Renal cortex interstitium (tissue), 11 donors: ENCODE measurements at regions not wholly inside any gene's neighbourhood (a gene's known extent, or its start where the extent isn't known, plus 50 kb on each side); places are given as distances from the start of the nearest gene placed in this dataset.
A peak's percentile ranks its signal among the peaks of the same experiment; 100 is the strongest.

Experiments
- DNase-seq, 11 donors: peaks; one replicate each; pipeline ENCODE4 v3.0.0-alpha.2; 2013; ENCODE audit warnings: low read depth in 9 of 11, low spot score in 4 of 11; ENCODE audit errors: extremely low read depth in 1 of 11

DNA sequence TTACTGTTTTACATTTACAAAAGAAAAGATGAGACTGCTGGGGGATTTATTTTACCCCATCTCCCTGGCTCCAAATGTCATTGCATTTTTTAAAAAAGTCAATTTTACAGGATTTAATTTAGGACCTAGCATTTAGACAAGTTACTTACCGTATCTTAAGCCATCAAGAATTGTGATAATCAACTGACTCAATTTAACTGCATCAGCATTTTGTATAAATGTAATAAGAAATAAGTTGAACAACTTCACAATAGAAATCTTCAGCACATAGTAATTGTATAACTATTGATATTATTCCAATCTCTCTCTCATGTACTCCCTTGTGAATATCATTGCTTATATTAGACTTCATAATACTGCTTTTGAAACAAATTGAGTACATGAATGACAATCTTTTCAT lies 907.5 kb upstream of the SLC10A2 start:
- DNase-seq, result no peak

DNA sequence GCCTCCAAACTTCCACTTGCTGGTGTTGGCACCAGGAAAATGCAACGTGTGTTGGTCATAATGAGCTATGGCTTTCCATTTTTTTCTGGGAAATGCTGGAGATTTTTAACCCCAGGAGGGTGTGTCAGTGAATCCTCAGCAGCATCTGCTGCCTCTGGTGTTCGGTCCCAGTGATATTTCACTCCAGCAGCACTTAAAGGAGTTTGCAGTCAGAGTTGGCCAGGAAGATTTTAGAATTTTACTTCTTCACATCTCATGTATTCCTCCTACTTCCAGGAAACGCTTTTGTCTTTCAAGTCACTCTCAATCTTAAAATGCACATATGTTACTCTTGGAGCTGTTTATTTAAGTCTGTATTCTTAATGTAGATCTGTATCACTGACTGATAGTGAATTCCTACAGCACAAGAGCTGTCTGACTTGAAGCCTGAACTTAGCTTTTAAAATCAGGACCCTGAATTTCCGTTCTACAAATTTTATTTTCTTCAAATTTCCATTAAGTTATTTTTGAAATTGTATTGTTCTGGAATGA lies 903.4 kb upstream of the SLC10A2 start:
- DNase-seq, result no peak

DNA sequence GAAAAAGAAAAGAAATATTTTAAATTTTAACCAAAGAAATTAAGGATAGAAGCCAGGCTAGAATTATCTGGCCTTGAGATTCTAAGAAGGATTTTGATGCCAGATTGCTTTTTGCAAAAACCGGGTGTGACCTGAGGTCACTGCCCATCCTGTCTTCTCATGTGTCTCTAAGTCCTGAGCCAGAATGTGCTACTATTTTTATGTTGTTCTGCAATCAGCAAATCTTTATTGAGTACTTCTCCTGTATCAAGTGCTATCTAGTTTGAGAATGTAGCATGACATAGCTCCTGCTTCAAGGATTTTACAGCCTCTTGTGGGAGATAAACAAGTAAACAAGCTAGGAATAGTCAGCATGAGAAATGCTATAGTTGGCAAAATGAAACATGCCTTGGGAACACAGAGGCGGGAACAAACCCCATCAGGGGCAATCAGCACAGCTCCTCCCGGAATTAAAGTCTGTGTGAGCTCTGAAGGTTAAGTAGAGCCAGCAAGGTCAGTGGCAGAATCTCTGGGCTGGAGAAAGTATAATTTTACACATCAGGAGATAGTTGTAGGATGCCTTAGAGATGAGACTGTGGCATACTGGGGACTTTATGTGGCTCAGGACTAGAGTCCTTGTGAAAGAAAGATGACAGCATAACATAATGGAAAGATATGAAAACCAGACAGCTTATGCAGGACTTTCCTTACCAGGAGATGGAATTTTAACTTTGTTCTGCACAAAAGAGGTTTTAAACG lies 899.5 kb upstream of the SLC10A2 start:
- DNase-seq, result no peak

DNA sequence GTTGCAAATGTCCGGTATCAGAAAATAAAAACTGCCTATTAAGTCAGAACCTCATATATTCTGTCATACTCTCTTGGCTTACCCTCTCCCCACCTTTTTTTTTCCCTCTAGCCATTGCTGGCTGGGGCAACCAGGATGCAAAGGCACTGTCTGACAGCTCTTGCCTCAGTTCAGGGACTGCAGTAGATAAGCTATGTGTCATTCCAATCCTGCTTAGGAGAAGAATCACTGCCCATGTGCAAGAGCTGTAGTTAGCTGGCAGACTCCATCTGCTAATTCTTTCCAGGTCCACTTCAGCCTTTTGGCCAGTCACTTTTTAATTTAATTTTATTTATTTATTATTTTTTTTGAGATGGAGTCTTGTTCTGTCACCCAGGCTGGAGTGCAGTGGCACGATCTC lies 895.6 kb upstream of the SLC10A2 start:
- no peak for DNase-seq

DNA sequence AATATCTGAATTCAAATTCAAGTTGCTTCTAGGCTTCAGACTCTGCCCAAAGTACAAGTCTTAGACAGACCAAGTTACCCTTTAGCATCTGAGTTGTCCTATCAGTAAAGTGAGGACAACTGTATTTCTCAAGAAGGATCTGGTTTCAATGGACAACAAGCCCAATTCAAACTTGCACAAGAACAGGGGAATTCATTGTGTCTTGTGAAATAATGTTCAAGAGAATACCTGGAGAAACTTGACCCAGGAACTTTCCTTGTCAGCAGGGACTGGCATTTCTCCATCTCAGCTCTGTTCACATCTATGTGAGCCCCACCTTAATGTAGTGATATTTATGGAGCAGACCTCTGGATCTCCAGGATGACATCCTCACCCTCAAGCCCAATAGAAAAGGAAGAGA lies 894.9 kb upstream of the SLC10A2 start:
- no peak for DNase-seq

DNA sequence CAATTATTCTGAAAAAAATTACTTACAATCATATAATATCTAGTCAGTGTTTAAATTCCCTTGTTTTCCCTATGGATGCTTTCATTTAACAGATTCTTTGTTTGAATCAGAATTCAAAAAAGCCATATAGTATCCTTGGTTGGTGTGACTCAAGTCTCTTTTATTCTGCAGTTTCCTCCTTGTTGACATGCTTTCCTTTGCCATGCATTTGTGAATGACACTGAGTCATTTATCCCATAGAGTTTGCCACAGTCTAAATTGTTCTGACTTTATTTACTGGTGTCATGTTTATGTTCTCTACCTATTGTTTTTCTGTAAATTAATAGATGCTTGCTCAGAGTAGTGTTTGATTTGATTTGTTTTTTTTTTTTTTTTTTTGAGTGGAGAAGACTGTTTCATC lies 893.8 kb upstream of the SLC10A2 start:
- DNase-seq, result no peak

DNA sequence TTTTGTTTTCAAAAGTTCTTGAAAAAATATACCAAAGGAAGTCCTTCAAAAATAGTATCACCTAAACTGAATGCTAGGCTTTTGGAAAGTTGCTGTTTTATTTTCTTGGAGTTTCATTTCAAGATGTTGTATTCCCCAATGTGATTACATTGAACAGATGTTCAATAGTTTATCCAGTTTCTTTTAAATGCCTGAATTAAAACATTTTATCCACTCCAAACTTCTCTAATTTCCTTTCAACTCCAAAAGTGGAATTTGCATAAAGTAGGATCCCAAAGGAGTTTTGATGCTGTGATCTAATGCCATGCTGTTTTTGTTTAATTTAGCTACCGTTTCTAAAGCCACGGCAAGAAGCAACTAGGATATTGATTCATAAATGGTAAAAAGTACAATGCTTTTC lies 892.5 kb upstream of the SLC10A2 start:
- no peak for DNase-seq

DNA sequence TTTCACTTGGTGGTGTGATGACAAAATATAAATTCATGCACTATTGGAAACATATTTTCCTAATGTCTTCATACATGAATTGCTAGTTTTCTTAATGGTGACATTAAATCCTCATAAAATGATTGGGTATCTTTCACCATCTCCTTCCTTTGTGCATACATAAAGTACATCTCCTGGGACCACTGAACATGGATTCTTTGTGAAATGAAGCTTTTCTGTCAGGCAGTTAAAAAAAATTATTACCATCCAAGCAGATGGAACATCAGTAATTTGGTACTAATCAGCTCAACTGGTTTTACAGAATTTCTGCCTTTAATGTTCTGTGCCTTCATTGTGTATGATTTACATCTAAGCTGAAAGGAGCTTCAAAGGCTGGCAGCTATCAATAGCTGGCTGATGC lies 891.7 kb upstream of the SLC10A2 start:
- DNase-seq, result no peak

DNA sequence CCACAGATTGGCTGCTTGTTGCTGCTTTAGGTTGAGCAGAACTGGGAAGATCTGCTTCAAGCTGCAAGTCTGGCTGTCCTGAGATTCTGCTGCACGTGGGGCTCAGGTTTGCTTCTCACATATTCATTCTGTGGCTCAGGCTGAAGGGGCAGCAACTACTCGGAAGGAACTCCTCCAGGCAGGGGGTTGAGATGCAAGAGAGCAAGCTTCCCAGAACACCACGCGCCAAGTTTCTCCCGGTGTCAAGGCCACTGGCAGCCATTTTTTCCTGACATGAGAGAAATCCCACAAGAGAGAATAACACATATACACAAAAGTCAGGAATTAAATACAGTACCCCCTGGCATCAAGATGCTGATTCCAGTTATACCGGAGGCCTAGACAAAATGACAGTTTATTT lies 887.6 kb upstream of the SLC10A2 start:
- no peak for DNase-seq

DNA sequence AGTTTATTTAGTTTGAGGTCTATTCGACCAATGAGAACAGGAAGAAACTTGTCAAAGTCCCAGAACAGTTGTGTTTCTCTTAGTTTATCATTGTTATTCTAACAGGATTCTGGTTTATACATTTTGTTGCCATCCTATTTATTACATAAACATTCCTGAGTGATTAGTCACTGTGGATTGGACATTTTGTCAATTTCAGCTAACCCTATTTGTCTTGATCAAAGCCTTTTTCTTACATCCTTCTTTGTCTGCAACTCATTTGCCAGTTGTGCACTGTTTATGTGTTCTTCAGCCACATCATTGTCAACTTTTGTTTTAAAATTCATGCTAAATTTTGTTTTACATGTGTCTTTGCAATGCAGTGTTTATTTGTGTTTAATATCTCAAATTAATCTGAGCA lies 886.0 kb upstream of the SLC10A2 start:
- no peak for DNase-seq

DNA sequence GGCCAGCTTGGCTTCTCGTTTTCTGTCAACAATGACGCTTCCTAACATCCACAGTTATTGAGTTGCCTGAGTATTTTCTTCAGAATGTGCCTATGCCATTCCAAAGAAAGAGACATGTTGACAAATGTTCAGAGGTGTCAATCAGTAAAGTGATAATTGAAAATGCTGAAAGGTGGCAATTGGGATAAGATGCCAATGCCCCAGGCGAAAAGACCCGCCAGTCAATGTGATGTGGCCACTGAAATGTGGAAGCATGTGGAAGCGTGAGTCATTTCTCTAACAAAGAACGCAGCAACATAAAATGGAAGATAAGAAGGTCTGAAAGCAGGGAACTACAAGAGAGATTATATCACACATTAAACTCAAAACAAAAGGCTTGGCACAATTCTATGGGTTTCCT lies 882.2 kb upstream of the SLC10A2 start:
- no peak for DNase-seq

DNA sequence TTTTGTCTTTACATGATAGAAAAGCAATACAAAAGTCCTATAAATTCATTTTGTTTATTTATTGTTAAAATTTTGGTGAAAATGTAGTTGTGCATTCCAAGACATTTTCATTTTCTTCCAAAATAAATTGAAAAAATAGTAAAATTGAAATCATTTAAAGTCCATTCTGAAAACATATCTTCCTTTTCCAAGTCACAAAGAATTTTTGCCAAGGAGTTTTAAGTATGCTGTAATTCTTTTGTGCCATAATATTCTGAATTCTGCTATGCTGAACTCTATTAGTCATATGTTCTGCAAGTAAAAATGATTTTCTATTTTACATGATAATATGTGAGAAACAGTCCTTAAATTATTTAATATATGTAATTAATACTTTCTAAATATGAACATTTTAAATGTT lies 879.6 kb upstream of the SLC10A2 start:
- DNase-seq, result no peak

DNA sequence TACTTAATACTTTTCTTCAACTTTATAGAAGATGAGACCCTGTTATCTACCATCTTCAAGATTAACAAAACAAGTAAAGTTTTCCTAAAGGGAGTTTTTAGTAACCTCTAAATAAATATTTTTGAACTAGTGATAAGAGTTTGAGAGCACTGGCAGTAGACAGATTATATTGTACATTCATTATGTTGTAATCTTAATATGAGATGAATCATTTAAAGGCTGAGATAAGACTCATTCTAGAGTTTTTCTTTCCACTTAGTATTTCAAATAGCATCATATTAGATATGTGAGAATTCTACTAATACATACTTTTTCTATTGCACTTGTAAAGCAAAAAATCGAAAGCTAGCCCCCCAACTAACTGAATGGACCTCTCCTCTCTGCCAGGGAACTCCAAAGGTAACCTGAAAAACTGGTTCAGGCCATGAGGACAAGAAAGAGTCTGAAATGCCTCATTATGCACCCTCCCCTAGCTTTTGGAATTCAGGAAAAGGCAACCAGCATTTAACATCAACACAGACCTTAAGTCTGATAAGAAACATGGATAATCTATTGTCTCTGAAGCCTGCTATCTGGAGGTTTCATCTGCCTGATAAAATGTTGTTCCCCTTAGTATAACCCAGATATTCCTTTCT lies 875.4 kb upstream of the SLC10A2 start:
- peak in 3 of 11 donors; percentile 3 to 20 (median 12) for DNase-seq

DNA sequence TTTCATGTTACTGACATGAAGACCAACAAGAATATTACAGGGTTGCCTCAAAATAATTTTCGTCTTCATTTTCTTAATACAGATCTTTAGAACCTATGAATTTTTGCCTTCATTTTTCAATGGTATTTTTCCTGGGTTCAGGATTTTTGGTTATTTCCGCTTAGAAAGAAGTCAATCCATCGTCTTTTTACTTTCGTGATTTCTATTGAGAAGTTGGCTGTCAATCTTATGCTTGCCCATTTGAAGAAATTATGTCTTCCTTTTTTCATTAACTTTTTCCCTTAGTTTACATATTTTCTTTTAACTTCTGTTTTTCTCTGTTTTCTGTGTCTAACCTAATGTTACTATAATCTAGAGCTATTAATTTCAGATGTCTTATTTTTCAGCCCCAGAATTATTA lies 868.9 kb upstream of the SLC10A2 start:
- no peak for DNase-seq

DNA sequence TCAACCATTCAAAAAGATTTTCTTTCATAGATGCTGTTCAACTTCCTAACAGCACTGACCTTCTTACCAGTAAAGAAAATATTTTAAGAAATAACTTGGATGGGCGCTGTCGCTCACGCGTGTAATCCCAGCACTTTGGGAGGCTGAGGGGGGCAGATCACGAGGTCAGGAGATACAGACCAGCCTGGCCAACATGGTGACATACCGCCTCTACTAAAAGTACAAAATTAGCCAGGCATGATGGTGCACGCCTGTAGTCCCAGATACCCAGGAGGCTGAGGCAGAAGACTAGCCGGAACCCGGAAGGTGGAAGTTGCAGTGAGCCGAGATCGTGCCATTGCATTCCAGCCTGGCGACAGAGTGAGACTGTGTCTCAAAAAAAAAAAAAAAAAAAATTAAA lies 865.7 kb upstream of the SLC10A2 start:
- DNase-seq, result no peak

DNA sequence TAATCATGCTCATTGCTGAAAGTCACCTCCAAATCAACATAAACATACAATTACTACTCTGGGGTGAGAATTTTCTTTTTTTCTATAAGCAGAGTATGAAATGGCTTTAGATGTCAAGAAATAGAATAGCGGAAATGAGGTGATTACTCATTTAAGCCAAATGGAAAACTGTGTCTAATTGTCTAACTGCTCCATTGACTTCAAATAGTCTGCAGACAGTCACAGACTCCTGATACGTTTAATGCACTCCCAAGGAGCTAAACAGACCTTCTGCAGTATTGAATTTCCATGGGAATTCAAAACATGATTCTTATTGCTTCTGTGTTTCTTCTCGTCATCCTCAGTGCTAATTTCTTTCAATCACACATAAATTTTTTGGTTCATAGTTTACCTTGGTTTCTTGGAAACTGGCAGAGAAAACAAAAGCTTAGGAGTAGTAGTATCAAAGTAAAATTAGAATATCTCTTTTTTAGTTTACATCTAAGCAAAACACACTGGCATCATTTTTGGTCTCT lies 865.2 kb upstream of the SLC10A2 start:
- DNase-seq, result peak in 1 of 11 donors; percentile 14

DNA sequence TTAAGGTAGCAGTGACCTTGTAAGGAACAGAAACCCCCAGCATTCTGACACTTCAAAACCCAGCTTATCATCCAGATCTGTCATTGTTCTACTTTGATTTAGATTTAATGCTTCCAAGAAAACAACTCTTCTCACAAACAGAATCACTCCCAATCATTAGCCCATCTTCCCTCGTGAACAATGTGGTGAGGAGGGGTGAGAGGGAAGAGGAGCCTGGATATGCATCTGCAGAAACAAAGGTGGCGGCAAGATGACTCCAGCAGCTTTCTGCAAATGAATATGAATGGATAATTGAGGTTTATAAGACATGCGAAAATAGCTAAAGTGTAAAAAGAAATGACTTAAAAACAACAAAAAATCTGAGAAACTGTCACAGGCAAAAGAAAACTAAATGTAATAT lies 859.9 kb upstream of the SLC10A2 start:
- DNase-seq, result no peak

DNA sequence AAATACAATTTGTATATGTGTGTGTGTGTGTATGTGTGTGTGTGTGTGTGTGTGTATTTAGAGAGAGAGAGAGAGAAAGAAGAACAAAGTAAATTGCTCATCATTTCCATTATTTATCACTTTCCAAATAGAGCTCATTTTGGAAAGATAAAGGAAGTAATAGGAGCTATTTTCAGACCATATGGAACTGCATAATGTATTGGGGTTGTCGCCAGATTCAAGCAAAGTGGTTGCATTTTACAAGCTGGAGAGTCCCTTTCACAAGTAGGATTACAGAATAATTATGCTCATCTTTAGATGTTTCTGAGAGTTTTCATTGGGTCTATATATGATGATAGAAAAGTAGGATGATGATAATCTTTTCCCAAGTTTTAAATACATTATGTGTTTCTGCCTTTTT lies 842.7 kb upstream of the SLC10A2 start:
- no peak for DNase-seq

DNA sequence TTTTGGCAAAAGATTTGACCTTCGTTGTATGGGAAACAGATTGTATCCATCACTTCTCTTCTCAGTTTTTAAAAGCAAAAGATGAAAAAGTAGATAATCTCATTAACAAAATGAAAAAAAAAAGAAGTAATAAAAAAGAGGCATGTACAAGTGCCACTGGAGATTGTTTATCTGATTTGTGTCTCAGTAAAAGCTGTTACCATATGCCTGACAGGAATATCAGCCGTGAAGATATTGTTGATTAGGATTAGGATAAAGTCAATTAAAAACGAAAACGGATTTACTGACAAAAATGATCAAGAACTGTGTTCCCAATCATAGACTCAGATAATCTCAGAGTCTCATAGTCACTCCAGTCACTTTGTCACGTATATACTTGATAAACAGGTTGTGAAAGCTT lies 842.1 kb upstream of the SLC10A2 start:
- DNase-seq, result no peak

DNA sequence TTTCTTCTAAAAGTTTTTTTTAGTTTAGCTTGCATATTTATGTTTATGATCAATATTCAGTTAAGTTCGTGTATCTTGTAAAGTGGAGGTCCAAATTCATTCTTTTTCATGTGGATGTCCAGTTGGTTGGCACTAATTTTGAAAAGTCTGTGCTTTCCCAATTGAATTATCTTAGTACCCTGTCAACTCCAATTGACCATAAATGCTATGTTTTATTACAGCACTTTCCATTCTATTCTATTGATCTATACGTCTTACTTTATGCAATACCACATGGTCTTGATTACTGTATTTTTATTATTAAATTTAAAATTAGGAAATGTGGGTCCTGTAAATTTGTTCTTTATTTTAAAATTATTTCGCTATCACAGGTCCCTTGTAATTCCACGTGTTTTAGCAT lies 837.6 kb upstream of the SLC10A2 start:
- DNase-seq, result no peak

DNA sequence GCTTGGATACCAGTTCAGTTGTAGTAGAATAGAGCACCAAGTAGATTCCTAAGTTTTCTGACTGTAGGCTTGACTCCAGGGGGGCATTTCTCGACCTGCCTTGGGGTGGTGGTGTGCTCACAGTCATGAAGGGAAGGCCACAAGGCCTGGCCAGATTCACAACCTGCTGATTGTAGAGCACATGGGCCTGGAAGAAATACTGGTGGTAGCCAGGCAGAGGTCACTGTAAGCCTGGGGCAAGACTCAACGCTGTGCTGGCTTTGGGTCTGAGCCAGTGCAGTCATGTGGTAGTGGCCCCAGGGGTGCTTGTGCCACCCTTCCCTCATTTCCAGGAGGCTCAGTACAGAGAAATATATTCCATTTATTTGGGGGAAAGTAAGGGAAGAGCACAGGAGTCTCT lies 832.3 kb upstream of the SLC10A2 start:
- DNase-seq, result no peak
